NCI-H2107 treated with DMSO at 0.1 percent for 48 hours (cell line): ENCODE measurements at regions not wholly inside any gene's neighbourhood (a gene's known extent, or its start where the extent isn't known, plus 50 kb on each side); places are given as distances from the start of the nearest gene placed in this dataset.

Experiments used
- DNase-seq: peaks from one replicate; lab custom pipeline; 2025; ENCODE audit not compliant: unreplicated experiment; lab: John Stamatoyannopoulos, UW

DNA sequence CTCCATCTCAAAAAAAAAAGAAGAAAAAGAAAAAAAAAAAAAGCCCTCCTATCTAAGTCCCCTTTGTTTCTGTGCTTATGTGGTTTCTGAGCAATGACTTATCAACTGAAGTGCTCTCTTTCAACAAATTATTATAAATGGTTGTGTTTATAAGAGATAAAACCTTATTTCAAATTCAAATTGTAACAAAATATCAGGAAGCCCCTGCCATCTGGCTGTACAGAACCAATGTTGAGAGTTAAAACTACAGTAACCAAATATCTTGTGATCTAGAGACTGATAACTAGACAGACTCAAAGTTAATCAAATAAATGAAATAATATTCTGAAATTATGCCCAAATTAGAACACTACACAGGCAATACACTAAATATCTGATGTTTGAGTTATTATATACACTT lies 143.0 kb upstream of the CPNE8 start:
- DNase-seq: no peak

DNA sequence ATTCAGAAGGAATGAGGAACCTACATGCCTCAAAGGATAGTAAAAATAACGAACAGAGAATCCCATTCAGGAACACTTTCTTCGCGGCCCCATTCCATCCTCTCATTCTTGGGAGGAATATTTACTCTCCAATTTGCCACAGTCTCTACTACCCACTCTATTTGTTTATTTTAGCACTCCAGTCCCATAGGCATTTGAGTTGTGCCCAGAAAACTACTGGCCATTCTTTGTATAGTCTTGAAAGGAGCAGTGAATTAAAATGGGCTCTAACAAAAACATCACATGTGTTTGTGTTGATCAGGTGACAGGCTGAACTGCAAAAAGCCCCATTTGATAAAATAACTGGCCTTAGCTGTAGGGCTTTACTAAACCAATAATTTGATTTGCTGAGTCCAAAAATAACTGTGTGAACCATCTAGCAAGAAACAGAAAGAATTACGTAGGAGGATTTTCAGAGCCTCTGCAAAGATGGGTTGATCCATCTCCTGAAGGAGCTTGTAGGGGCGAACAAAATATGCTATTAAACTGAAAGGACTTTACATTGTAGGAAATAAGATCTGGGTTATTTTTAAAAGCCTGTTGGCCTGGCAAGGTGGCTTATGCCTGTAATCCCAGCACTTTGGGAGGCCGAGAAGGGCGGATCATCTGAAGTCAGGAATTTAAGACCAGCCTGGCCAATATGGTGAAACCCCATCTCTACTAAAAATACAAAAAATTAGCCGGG lies 142.3 kb upstream of the CPNE8 start:
- DNase-seq: no peak

DNA sequence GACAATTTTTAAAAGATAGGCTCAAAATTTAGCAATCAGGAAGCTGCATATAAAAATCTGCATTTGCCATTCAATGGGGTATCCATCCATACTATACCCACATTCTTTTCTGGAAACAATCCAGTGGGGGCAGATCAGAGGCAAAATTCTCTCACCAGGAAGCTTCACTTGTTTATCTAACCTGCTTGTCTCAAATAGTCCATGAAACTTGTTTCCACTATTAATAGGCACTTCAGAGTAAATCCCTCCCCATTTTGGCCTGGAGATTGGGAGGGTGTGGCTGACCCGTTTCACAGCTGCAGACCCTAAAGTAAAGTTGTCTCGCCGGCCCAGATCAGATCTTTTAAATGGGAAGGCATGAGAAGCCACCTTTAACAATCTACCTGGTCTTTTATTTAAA lies 139.4 kb upstream of the CPNE8 start:
- DNase-seq: no peak

GRCh38 chr12:39043424-39043822 lies 138.0 kb upstream of the CPNE8 start:
- DNase-seq: no peak

GRCh38 chr12:39040275-39040674 lies 134.9 kb upstream of the CPNE8 start:
- DNase-seq: no peak

- DNase-seq: no peak
Measured at GRCh38 chr12:39037115-39037514, 131.7 kb upstream of the CPNE8 start.

DNA sequence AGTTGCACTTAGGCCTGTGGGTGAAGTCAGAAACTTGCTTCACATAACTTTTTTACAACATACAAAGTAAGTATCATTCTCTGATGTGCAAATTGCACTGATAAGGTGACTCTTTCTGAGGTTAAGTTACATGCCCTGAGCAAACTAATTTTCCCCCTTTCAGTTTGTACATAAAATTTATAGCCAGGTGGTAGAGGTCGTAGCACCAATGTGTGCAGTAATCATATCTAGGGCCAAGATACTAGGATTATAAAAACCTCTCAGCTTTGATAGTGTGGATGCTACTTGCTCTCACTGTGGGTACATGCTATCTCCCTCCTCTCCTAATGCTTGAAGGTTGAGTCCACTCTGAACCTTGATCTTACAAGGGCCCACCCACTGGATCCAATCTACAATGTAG lies 130.7 kb upstream of the CPNE8 start:
- DNase-seq: no peak

GRCh38 chr12:39033782-39034181 lies 128.4 kb upstream of the CPNE8 start:
- no peak for DNase-seq

DNA sequence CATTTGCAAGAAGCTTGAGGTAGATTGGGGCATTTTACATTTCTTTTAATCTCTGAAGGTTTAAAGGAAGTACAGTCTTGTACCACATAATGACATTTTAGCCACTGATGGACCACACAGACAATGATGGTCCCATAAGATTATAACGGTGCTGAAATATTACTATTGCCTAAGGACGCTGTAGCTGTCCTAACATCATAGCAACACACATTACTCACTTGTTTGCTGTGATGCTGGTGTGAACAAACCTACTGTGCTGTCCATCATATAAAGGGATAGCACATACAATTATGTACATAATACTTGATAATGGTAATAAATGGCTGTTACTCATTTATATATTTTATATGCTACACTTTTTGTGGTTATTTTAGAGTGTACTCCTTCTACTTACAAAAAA lies 127.1 kb upstream of the CPNE8 start:
- no peak for DNase-seq

DNA sequence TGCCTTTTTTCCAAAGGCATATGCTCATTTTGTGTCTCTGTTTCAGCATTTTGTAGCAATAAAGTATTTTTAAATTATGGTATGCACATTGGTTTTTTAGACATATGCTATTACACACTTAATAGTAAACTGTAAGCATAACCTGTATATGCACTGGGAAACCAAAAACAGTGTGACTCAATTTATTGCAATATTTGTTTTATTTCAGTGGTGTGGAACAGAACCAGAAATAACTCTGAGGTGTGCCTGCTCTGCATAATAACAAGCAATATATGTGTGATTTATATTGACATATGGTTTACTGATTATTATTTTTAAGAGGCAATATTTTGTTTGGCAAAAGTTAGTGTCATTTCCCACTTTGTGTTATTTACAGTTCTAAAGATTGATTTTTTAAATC lies 126.6 kb upstream of the CPNE8 start:
- no peak for DNase-seq

DNA sequence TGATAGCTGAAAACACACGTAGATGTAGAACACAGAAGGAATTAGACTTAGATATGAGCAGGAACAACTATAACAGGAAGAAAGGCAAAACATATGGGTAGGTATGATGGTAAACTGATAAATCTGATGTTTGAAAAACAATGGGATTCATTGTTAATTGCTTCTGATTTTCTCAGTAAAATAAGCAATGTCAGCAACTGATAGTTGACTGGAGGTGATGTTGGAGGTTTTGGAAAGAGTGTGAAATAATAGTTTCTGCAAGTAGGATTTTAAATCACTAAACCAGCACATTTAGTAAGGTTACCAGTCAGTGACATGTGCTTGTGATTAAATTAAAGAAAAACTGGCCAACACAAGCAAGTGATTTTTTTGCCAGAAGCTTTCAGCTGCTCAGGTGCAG lies 123.0 kb upstream of the CPNE8 start:
- no peak for DNase-seq

DNA sequence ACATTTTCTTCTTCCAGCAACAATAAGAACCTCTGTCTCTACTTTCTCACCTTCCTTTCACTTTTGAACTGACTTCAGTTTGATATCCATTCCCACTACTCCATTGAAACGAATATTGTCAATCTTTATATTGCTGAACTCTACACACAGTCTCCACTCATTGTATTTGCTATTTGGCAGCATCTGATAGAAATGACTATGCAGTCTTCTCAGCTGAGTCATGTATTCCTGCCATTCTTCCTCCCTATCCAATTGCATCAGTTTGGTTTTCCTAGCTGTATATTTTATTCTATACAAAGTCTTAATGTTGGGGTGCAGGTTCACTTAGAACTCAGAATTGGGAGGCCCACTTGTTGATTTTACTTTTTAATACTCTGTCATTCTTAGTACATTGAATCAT lies 107.5 kb upstream of the CPNE8 start:
- no peak for DNase-seq

DNA sequence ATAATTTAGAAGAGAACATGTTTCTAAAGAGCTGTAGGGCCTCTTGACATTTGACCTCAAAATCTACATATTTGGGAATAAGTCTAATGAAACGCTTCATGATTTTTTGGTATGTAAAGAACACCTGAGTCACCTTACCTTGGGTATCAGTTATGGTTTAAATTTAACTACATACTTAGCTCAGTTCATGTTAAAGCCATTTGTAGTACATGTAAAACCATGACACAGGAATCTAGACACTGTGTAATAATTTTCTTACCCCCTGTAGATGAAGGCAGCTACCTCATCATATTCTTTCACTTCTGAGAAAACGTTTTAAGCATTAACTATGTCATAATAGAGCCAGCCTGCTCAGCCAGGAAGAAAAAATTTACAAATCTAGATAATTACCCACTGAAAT lies 105.8 kb upstream of the CPNE8 start:
- DNase-seq: no peak

DNA sequence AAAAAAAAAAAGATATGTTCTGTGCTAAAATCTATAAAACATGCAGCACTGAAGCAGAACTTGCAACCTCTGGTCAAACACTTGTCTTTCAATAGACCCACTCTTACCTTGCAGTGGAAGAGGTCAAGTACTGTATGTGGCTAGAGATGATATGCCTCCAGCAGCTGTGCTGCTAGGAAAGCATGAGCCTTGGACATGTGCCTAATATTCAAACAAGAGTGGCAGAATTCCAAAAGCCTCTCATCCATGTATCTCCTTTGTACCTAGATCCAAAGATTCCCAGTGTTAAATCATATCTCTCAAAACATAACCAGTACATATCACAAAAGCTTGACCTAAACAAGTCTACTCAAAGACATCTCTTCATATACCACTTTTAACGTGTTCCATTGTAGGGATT lies 105.0 kb upstream of the CPNE8 start:
- DNase-seq: no peak

- no peak for DNase-seq
Measured at GRCh38 chr12:39007619-39008018, 102.2 kb upstream of the CPNE8 start.

GRCh38 chr12:39006286-39006685 lies 100.9 kb upstream of the CPNE8 start:
- DNase-seq: no peak

- DNase-seq: no peak
Measured at GRCh38 chr12:39005671-39006070, 100.3 kb upstream of the CPNE8 start.

DNA sequence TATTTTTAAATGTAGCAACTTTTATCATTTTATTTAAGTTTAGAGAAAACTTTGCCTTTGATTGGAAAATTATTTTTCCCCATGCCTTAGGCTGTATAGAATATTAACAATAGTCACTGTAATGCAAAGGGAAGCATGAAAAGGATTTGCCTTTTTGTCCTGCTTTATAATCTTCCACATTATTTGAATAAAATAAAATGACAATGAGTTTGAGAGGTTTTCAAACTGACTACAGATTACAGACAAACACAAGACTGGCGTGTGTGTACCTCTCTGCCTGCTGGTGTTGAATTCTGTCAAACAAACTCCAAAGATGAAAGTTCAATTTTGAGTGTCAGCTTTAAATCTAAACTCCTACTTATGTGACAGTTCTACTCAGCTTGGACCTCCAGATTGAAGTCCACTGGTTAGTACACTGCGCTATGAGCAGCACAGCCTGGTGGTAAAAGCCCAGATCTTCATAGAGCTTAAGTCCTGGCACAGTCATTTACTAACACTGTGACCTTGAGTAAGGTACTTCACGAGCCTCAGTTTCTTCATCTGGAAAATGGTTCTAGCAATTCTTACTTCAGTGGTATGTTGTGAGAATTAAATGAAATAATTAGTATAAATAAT lies 98.3 kb upstream of the CPNE8 start:
- DNase-seq: no peak

GRCh38 chr12:39000370-39000769 lies 95.0 kb upstream of the CPNE8 start:
- no peak for DNase-seq

DNA sequence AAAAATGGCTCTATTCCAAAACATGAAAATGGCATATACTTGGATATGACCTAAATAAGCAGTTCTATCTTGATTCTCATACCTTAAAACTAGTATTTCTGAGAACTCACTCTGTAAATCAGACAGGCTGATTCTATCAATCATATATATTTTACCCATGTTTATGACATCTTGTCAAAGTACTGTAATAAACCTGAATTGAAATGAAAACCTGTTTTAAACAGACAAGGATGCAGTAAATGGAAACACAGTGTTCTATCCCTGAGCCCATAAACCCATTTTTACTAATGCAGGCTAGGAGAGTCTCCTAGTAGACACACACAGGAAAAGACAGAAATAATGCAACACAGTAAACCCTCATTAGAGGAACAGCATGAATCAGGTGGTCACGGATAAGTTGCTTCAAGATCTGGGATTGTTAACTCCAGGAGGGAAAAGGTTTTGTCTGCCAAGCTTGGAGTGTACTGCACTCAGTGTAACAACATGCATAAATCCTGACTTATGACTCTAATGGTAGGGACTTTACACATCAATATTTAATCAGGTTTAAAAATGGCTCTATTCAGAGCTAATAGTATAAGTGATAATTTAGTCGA lies 93.6 kb upstream of the CPNE8 start:
- DNase-seq: no peak

GRCh38 chr12:38995249-38995648 lies 89.9 kb upstream of the CPNE8 start:
- no peak for DNase-seq

DNA sequence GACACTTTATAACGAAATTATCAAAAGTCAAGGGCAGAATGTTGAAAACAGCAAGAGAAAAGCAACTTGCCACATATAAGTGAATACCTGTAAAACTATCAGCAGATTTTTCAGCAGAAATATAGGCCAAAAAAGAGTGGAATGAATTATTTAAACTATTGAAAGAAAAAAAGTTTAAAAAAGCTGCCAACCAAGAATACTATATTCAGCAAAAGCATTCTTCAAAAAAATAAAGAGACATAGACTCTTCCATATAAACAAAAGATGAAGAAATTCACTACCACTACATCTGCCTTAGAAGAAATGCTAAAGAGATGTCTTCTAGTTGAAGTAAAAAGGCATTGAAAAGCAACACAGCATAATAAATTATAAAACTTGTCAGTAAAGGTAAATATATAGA lies 80.6 kb upstream of the CPNE8 start:
- no peak for DNase-seq

GRCh38 chr12:38984388-38984787 lies 79.0 kb upstream of the CPNE8 start:
- DNase-seq: no peak
